Adrenal gland (tissue), 9 donors: ENCODE measurements at regions not wholly inside any gene's neighbourhood (a gene's known extent, or its start where the extent isn't known, plus 50 kb on each side); places are given as distances from the start of the nearest gene placed in this dataset.

Experiments
- DNase-seq, 7 donors: peaks; one replicate each; pipeline ENCODE4 v3.0.0-alpha.2; 2019 to 2020
- H3K27ac ChIP-seq, 5 donors: fragments of 200-600 bp; sonication (generic) in 4 of 5; 1 replicate in 3 of 5; 2 replicates in 2 of 5; pipeline versions ENCODE4 v1.5.1 to v1.8.0; 2016 to 2020; ENCODE audit warnings: mild to moderate bottlenecking in 1 of 5
- H3K27me3 ChIP-seq: fragments of 200-600 bp; 2 replicates; pipeline ENCODE4 v1.8.0; 2021
- H3K36me3 ChIP-seq, 2 donors: fragments of 200-600 bp; replicated peaks in 1 of 2; 1 replicate in 1 of 2; 2 replicates in 1 of 2; pipeline versions ENCODE4 v1.5.1 to v1.8.0; 2018 to 2022
- H3K4me1 ChIP-seq, 2 donors: fragments of 200-600 bp; replicated peaks in 1 of 2; 1 replicate in 1 of 2; 2 replicates in 1 of 2; pipeline versions ENCODE4 v1.5.1 to v1.8.0; 2018 to 2021
- H3K4me3 ChIP-seq, 4 donors: fragments of 200-600 bp; sonication (generic) in 3 of 4; one replicate each; pipeline ENCODE4 v1.5.1; 2016 to 2018
- H3K9me3 ChIP-seq, 3 donors: fragments of 200-600 bp; sonication (generic) in 1 of 3; replicated peaks in 1 of 3; 1 replicate in 2 of 3; 2 replicates in 1 of 3; pipeline versions ENCODE4 v1.5.1 to v1.8.0; 2016 to 2021
- CTCF ChIP-seq, 6 experiments: fragments of 450-650 bp in 4 of 6; fragments of 200-600 bp in 2 of 6; sonication (generic) in 1 of 6; IDR thresholded peaks; 1 replicate in 5 of 6; 2 replicates in 1 of 6; pipeline versions ENCODE4 v1.5.1 to v1.8.0; 2016 to 2021; ENCODE audit warnings: antibody characterized with exemption in 6 of 6, mild to moderate bottlenecking in 2 of 6, moderate library complexity in 1 of 6
- POLR2A ChIP-seq, 2 donors: fragments of 450-650 bp; IDR thresholded peaks; one replicate each; pipeline ENCODE4 v1.6.1; 2017; ENCODE audit warnings: antibody characterized with exemption in 2 of 2, mild to moderate bottlenecking in 2 of 2, moderate library complexity in 1 of 2
- WGBS, 4 donors: extraction: QIAGEN DNeasy Blood & Tissue Kit in 2 of 4; methylation state at CpG; one replicate each; pipeline versions ENCODE4 v1.1.5 to v1.1.7; 2013 to 2017; 5-methylcytosine and 5-hydroxymethylcytosine counted together
- intact Hi-C, 2 donors: fragments of 100-400 bp; cut with DNase I; formaldehyde crosslinking; loops; one replicate each; pipeline versions ENCODE4 v1.14.1 to v1.15.0; 2022 to 2023
- donor health status: healthy with polysubstance abuse.
- donor health status: Bipolar disorder and iron deficiency.
- donor health status: DM: yes; HTN: yes; CAD: no.
- donor health status: DM: no; HTN: no; CAD: no.
- donor health status: DM: no; HTN: no; CAD: no.

GRCh38 chr9:1236061-1236460, 185.9 kb downstream of the DMRT2 start:
- TF ChIP-seq CTCF (IDR thresholded peaks at IDR 0.05): no peak
- TF ChIP-seq POLR2A (IDR thresholded peaks at IDR 0.05): no peak
- intact Hi-C loops: loop anchor here in 1 of 2 donors (10.0 kb wide), 1 partner anchor 61 kb away; no protein-coding TSS in a partner anchor
- no peaks in the 10 kb centered on the region for H3K36me3 ChIP-seq

GRCh38 chr9:1238407-1238806, 188.2 kb downstream of the DMRT2 start:
- no peak for TF ChIP-seq POLR2A (IDR thresholded peaks at IDR 0.05)
- WGBS, 4 donors: 66 to 94% (median 69%) methylated on average over 2 to 3 of the region's 3 CpGs
- no peak overlapping the region for H3K4me3 ChIP-seq
- no peaks in the 10 kb centered on the region for H3K27me3 ChIP-seq
- intact Hi-C loops: loop anchor here in 1 of 2 donors (10.0 kb wide), 1 partner anchor 64 kb away; no protein-coding TSS in a partner anchor
- H3K36me3 ChIP-seq: no peaks in the 10 kb centered on the region
- H3K9me3 ChIP-seq: no peaks in the 10 kb centered on the region
- no peak for DNase-seq
- no peaks in the 10 kb centered on the region for H3K4me1 ChIP-seq
- no peak overlapping the region for H3K27ac ChIP-seq

More at GRCh38 chr9:1236061-1236460, 185.9 kb downstream of the DMRT2 start:
- no peak overlapping the region for H3K4me3 ChIP-seq
- DNase-seq: no peak
- H3K27ac ChIP-seq: no peak overlapping the region
- H3K9me3 ChIP-seq: no peaks in the 10 kb centered on the region
- 56 to 79% (median 62%) methylated on average over 2 of the region's 2 CpGs for WGBS, 4 donors
- no peaks in the 10 kb centered on the region for H3K4me1 ChIP-seq
- H3K27me3 ChIP-seq: no peaks in the 10 kb centered on the region

GRCh38 chr9:1248743-1249142, 198.6 kb downstream of the DMRT2 start:
- Histone ChIP-seq H3K27ac (no peak overlapping the region), H3K4me3 (no peak overlapping the region), H3K4me1 (no peaks in the 10 kb centered on the region), H3K9me3 (no peaks in the 10 kb centered on the region), H3K27me3 (no peaks in the 10 kb centered on the region), H3K36me3 (no peaks in the 10 kb centered on the region)
- TF ChIP-seq CTCF (IDR thresholded peaks at IDR 0.05) (no peak), POLR2A (IDR thresholded peaks at IDR 0.05) (no peak)
- intact Hi-C loops: no loop called here
- no peak for DNase-seq
- 45 to 51% (median 50%) methylated on average over 3 of the region's 3 CpGs for WGBS, 4 donors

- Histone ChIP-seq H3K27ac (no peak overlapping the region), H3K4me3 (no peak overlapping the region), H3K36me3 (no peaks in the 10 kb centered on the region), H3K27me3 (no peaks in the 10 kb centered on the region), H3K4me1 (no peaks in the 10 kb centered on the region), H3K9me3 (no peaks in the 10 kb centered on the region)
- TF ChIP-seq CTCF (IDR thresholded peaks at IDR 0.05) (no peak), POLR2A (IDR thresholded peaks at IDR 0.05) (no peak)
- intact Hi-C loops: no loop called here
- 49 to 63% (median 57%) methylated on average over 10 of the region's 10 CpGs for WGBS, 4 donors
- DNase-seq: no peak
Measured at GRCh38 chr9:1253064-1253979, 203.2 kb downstream of the DMRT2 start.
